Muscle of back (tissue), 3 donors: ENCODE measurements at regions not wholly inside any gene's neighbourhood (a gene's known extent, or its start where the extent isn't known, plus 50 kb on each side); places are given as distances from the start of the nearest gene placed in this dataset.
"Not testable (repeated sequence)": the region's sequence is repeated elsewhere in the genome, so short reads cannot be mapped to it uniquely, and the experiment has no call there.

Experiments
- DNase-seq, 3 donors: peaks; one replicate each; pipeline versions ENCODE4 v3.0.0 to v3.0.0-alpha.2; 2013

DNA sequence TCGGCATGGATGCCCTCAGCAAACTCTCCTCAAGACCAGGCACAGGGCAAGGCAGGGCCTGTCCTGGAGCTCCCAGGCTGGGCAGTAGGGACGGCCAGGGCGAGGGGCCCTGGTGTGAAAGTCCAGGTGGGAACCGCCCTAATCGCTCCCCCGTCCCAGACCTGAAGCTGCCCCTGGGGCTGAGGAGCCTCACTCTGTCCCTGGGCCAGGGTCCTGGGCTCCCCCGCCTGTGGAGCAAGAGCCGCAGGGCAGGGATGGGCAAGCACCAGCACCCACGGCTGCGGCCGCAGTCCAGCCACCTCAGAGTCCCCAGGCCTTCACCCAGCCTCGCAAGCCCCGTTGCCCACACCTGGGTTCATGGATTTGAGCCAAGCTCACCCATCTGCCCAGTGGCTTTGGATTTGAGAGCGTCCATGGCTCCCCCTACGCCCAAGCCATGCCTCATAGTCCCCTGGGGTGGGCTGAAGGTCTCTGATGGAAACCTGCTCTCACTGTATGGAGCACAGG, 102.4 kb upstream of the C14orf180 start:
- no peak for DNase-seq

DNA sequence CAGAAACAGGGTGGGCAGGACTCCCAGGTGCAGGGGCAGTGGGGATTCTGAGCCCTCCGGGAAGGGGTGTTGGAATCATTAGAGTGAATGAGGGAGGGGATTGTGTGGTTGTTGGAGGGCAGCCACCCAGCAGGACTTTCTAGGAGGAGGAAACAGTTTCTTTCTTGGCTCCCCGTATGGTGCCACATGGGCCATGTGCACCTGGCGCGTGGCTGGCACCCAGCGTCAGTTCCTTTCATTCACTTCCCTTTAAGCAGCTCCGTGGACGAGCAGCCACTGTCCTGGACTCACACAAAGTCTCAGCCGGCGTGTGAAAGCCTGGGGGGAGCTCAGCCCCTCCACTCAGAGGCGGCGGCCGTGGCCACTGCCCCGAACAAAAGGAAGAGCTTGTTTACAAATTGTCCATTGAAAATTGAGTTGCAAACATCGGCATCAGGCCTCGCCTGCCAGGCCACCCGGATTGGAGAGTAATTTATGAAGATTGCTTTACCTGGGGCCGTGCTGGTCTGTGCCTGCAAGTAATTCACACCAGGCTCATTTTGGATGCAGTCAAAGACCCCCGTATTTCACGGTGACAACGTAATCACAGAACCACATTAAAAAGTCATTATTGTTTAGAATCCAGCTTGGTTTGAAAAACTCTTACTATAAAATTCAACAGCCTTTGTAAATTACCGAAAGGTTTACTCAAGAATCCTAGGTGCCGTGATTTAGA, 101.7 kb upstream of the C14orf180 start:
- no peak for DNase-seq

GRCh38 chr14:104478656-104479055, 100.9 kb upstream of the C14orf180 start:
- no peak for DNase-seq

GRCh38 chr14:104479901-104480300, 99.7 kb upstream of the C14orf180 start:
- DNase-seq: no peak

DNA sequence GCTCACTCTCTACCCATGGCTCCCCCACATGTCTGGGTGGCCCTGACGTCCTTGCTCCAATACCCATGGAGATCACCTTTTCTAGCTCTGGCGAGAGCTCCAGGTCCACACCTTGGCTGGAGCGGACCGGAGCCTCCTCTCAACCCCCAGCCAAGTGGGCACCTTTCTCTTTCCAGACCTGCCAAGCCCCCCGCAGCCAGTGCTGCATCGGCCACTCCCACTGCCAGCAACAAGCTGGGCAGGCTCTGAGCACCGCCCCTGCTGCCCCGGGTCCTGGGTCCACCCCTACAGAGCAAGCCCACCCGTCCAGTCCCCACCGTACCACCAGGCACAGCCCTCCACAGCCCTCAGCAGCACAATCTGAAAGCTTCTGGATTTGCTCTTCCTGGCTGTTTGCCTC, 98.2 kb upstream of the C14orf180 start:
- DNase-seq: no peak

DNA sequence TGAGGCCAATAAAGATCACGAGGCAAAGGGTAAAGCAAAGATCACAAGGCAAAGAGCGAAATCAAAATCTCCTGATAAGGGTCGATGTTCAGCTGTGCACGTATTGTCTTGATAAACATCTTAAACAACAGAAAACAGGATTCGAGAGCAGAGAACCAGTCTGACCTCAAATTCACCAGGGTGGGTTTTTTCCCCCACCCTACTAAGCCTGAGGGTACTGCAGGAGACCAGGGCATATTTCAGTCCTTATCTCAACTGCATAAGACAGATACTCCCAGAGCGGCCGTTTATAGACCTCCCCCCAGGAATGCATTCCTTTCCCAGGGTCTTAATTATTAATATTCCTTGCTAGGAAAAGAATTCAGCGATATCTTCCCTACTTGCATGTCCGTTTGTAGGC, 97.5 kb upstream of the C14orf180 start:
- DNase-seq: not testable (repeated sequence)

DNA sequence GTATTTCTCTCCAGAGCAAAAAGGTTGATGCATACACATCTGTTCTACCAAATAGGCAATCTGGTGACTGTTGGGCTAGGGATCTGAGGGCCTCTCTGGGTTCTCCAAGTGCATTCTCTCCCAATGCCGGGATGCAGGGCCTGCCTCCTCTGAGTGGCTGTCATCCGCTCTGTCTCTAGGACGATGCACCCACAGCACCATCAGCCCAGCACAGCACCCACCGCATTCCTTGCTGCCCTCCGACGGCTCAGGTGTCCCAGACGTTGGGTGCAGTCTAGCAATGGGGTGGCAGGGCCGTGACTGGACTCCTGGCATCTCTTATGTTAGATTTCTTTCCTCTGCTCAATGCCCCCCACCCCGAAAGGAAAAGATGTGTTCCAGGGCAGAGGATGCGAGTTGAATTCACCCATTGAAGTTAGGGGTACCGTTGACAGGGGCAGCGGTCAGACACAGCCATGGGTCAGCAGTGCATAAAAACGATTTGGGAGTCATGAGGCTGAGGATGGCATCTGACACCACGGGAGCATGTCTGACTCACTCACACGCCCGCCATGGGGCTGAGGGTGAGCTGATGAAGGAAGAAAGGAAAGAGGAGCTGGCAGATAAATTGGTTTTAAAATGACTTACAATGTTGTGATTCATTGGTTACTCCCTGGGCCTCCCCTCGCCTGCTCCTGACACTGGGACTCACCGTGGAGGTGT, 93.2 kb upstream of the C14orf180 start:
- DNase-seq: no peak

GRCh38 chr14:104494483-104494882, 85.1 kb upstream of the C14orf180 start:
- DNase-seq: no peak

GRCh38 chr14:104496095-104496494, 83.5 kb upstream of the C14orf180 start:
- no peak for DNase-seq

GRCh38 chr14:104499784-104500760, 79.5 kb upstream of the C14orf180 start:
- no peak for DNase-seq

DNA sequence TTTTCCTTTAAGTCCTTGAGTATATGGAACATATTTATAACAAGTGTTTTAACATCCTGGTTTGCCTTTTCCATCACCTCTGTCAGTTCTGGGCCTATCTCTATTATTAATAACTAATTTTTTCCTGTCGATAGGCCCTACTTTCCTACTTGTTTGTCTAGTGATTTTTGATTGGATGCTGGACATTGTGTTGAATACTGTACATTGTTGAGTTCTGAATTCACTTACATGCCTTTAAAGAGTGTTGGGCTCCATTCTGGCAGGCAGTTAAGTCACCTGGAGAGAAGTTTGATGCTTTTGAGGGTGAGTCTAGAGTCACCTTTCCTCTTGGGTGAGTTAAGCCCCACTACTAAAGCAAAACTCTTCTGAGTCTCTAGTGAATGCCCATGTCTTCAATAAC, 77.5 kb upstream of the C14orf180 start:
- no peak for DNase-seq

DNA sequence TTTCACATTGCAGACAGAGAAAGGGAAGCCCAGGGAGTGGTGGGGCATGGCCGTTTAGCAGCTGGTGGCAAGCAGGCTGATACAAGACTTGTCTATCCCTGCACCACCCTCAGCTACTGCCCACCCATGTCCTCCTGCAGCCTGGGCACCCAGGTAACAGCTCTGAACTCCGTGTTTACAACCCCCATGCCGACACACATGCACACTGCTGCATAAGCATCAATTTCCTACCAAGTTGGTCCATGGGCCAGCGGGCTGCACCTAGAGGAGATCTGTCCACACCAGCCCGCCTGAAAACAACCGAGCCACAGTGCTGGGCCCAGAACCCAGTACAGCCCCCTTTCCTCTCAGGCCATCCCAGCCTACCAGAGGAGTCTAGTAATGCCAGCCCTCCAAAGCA, 75.9 kb upstream of the C14orf180 start:
- DNase-seq: no peak

GRCh38 chr14:104504172-104504735, 75.3 kb upstream of the C14orf180 start:
- DNase-seq: no peak

DNA sequence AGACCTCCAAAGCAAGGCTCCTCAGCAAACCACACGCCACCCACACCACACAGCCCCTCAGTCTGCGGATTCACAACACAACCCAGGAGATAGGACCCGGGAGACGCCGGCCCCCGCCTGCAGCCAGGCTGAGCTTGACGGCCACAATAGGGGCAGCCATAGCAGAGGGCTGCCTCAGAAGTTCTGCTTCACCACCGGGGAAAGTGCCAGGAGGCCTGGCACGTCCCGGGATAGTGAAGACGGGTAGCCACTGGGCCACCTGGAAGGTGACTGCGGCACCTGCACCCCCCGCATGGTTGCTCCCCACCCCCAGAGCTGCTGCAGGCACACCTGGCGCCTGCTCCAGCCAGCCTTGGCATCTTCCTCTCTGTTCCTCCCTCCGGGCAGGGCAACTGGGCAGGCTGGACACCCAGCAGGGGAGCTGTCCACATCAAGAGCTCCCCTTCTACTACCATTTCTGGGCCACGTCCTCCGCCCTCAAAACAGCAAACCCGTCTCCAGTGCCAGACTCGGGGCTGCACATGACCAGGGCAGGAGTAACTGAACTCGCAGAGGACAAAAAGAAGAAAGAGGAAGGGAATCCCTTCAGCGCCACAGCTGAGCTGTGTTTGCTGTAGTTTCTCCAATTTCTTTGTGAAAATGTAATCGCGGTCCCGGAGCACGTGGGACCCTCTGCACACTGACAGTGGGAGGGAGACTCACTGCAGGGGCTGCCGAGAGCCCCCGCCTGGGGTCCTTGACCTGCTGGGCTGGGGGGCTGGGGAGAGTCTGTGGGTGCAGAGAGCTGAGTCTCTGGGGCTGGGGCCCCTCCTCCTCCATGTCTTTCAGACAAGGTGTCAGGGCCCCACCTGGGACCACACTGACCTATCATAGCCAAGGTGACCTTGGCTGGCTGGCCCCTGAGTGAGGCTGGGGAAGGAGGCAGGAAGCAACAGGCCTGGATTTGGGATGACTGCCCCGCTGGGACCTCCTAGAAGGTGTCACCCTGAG, 74.2 kb upstream of the C14orf180 start:
- no peak for DNase-seq

DNA sequence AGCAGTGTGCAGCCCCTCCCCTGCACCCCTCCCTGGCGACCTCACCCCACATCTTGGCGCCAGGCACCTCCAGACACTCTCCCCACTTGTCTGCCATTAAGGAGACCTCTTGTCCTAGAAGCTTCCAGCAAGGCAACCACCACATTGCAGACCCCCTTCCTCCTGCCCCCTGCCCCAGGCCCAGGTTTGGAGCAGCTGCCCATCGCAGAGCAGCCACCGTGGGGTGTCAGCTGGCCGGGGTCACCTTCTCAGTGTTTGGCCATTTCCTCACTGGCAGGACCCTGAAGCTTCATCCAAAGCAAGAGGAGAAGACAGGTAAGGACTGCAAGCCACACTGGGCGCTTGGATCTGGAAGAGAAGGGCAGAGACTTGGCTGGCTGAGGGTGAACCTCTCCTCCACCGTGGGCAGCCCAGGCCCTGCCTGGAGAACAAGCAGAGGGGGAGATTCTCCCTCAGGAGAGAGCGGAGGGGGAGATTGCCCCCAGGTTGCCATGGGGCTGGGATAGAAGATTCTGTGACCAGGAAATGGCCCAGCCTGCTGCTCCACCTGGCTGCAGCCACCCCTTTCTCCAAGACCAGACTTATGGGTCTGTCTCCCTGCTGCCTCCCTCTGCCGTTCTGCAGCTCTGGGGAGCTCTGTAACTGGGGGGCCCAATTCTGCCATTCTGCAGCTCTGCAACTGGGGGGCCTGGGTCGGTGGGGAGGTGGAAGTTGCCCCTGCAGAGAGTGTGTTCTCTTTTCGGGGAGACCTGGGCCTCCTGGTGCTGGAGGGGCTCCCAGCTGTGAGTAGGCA, 72.9 kb upstream of the C14orf180 start:
- DNase-seq: no peak

- no peak for DNase-seq
Observed at GRCh38 chr14:104507443-104507842, 72.1 kb upstream of the C14orf180 start.

DNA sequence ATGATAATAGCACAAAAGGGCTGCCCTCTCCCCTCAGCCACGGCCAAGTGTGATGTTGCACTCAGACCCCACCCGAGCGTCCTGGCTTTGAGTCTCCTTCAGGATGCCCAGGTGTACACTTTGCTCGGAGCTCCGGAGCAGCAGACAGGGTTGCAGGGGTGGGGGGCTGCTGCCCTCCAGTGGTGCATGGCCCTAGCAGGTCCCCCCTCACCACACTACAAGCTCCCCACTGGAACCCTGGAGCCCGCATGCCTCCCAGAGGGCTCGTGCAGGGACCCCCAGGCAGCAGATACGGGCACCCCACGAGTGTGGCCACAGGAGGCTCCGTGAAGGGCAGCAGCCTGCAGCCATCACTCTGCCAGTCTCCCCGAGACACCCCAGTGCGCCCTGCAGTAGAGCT, 69.9 kb upstream of the C14orf180 start:
- no peak for DNase-seq

- DNase-seq: no peak
Observed at GRCh38 chr14:104510216-104510615, 69.3 kb upstream of the C14orf180 start.

GRCh38 chr14:104510794-104511611, 68.6 kb upstream of the C14orf180 start:
- no peak for DNase-seq
